ENCODE measurements at regions not wholly inside any gene's neighbourhood (a gene's known extent, or its start where the extent isn't known, plus 50 kb on each side); places are given as distances from the start of the nearest gene placed in this dataset.

DNA sequence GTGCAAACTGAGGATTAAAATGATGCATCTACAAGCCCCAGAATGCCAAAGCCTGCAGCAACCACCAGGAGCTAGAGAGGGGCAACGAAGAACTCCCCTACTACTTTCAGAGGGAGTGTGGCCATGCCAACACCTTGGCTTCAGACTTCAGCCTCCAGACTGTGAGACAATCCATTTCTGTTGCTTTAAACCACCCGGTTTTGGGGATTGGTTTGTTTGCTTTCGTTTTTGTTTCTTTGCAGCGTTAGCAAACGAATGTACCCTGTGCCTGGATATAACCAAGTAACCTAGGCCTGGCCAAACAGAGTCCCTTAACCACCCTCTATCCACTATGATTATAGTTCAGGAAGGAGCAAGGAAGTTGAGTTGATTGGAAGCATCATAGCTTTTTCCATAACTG lies 171.2 kb upstream of the NCK2 start:
- no peak for DNase-seq
- H3K27ac ChIP-seq (ENCODE audit: low read depth, low read length), result no peak overlapping the region
- peak overlapping the region in 6 of 9 donors; percentile 0 to 71 (median 21) for H3K27ac Mint-ChIP-seq
- peaks cover 13 to 28% (median 16%) of the 10 kb centered on the region in 7 donors for H3K4me1 Mint-ChIP-seq
- peak overlapping the region in 4 of 10 donors; percentile 4 to 16 (median 8) for H3K4me3 Mint-ChIP-seq
- intact Hi-C loops (cut with micrococcal nuclease), result loop anchor here (10.0 kb wide), 3 partner anchors 311 to 1011 kb away; no protein-coding TSS in a partner anchor
- no peaks in the 10 kb centered on the region for H3K27me3 ChIP-seq (ENCODE audit: control insufficient read depth in 2 of 2, insufficient read depth in 2 of 2, low read length in 2 of 2)
- no peaks in the 10 kb centered on the region for H3K9me3 ChIP-seq (ENCODE audit: control insufficient read depth in 2 of 3, low read length in 3 of 3)
- no peaks in the 10 kb centered on the region for H3K36me3 Mint-ChIP-seq
- POLR2A ChIA-PET, result interaction anchor here (0.6 kb wide), 1 partner anchor 373 kb away, joined by 3 read pairs; no protein-coding TSS in a partner anchor
- H3K27me3 Mint-ChIP-seq, result peaks cover 0 to 18% (median 0%) of the 10 kb centered on the region in 5 donors
- H3K36me3 ChIP-seq (ENCODE audit: control insufficient read depth in 2 of 3, insufficient read depth in 3 of 3, low read length in 3 of 3), result no peaks in the 10 kb centered on the region
- H3K4me3 ChIP-seq (ENCODE audit: low read length), result no peak overlapping the region
- ATAC-seq, result no peak
- H3K9me3 Mint-ChIP-seq, result no peaks in the 10 kb centered on the region
- H3K4me1 ChIP-seq (ENCODE audit: control insufficient read depth in 2 of 2, insufficient read depth in 2 of 2, low read length in 2 of 2), result peaks cover 3 to 16% of the 10 kb centered on the region in 2 donors
- CTCF ChIA-PET, result interaction anchor here (0.6 to 1.8 kb wide), 10 partner anchors 10 to 525 kb away, joined by 3 to 13 read pairs (median 5); no protein-coding TSS in a partner anchor

DNA sequence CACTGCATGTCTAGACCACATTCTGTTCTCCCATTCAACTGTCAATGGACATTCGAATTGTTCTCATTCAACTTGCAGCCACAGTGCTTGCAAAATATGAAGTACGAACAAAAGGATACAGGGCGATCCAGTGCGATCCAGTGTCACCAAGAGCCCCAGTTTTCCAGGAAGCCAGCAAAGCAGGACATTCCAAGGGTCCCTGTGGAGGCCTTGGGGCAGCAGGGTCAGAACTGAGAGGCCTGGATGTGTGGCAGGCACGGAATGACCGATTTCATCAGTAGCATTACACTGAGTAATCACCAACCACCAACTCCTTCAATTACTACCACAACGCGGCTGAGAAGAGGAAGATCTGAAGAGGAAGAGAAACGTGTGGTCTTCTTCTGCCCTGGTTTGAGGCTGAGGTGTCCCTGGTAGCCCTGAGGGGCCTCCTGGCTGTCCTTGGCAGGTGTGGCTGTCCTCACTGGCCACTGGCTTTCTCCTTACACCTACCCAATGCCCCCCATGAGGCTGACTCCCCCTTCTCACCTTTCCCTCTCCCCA lies 172.7 kb upstream of the FHL2 start:
- Mint-ChIP-seq H3K36me3 (no peaks in the 10 kb centered on the region), H3K4me1 (peaks cover 10 to 39% (median 13%) of the 10 kb centered on the region in 7 donors), H3K27me3 (peaks cover 0 to 26% (median 0%) of the 10 kb centered on the region in 5 donors), H3K9me3 (no peaks in the 10 kb centered on the region), H3K27ac (peak overlapping the region in 2 of 9 donors; percentile 32 to 57), H3K4me3 (peak overlapping the region in 1 of 10 donors; percentile 4)
- H3K9me3 ChIP-seq (ENCODE audit: control insufficient read depth in 2 of 3, low read length in 3 of 3), result no peaks in the 10 kb centered on the region
- intact Hi-C loops (cut with micrococcal nuclease), result loop anchor here (10.0 kb wide), 3 partner anchors 313 to 1013 kb away; no protein-coding TSS in a partner anchor
- no peak overlapping the region for H3K4me3 ChIP-seq (ENCODE audit: low read length)
- H3K36me3 ChIP-seq (ENCODE audit: control insufficient read depth in 2 of 3, insufficient read depth in 3 of 3, low read length in 3 of 3), result no peaks in the 10 kb centered on the region
- no peaks in the 10 kb centered on the region for H3K27me3 ChIP-seq (ENCODE audit: control insufficient read depth in 2 of 2, insufficient read depth in 2 of 2, low read length in 2 of 2)
- CTCF ChIA-PET, result no interaction called here
- H3K4me1 ChIP-seq (ENCODE audit: control insufficient read depth in 2 of 2, insufficient read depth in 2 of 2, low read length in 2 of 2), result peaks cover under 1 to 16% of the 10 kb centered on the region in 2 donors
- DNase-seq (no peak), ATAC-seq (no peak)
- POLR2A ChIA-PET, result no interaction called here
- H3K27ac ChIP-seq (ENCODE audit: low read depth, low read length), result no peak overlapping the region

DNA sequence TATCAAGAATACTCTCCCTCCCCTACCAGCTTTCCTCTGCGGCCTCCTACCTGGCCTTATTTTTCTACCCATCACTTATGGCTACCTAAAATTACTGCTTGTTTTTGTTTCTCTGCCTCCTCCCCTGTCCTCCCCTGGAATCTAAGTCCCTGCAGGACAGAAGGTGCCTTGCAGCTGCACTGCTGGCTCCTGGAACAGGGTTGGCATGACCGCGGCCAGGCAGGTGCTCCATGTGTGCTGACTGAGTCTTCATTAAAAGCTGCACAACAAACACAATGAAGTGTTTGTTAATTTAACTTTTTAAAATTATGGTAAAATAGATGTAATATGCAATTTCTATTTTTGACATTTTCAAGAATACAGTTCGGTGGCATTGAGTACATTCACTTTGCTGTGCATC lies 171.9 kb upstream of the FHL2 start:
- POLR2A ChIA-PET, result interaction anchor here (0.6 kb wide), 1 partner anchor 447 kb away, joined by 3 read pairs; no protein-coding TSS in a partner anchor
- no peak overlapping the region for H3K27ac Mint-ChIP-seq
- H3K4me1 ChIP-seq (ENCODE audit: control insufficient read depth in 2 of 2, insufficient read depth in 2 of 2, low read length in 2 of 2), result peaks cover 0 to 10% of the 10 kb centered on the region in 2 donors
- no peaks in the 10 kb centered on the region for H3K36me3 Mint-ChIP-seq
- DNase-seq, result no peak
- no peaks in the 10 kb centered on the region for H3K9me3 Mint-ChIP-seq
- ATAC-seq, result no peak
- no peak overlapping the region for H3K27ac ChIP-seq (ENCODE audit: low read depth, low read length)
- peaks cover 6 to 37% (median 9%) of the 10 kb centered on the region in 7 donors for H3K4me1 Mint-ChIP-seq
- no peaks in the 10 kb centered on the region for H3K9me3 ChIP-seq (ENCODE audit: control insufficient read depth in 2 of 3, low read length in 3 of 3)
- no peaks in the 10 kb centered on the region for H3K27me3 ChIP-seq (ENCODE audit: control insufficient read depth in 2 of 2, insufficient read depth in 2 of 2, low read length in 2 of 2)
- no peak overlapping the region for H3K4me3 Mint-ChIP-seq
- intact Hi-C loops (cut with micrococcal nuclease), result loop anchor here (10.0 kb wide), 3 partner anchors 314 to 1014 kb away; no protein-coding TSS in a partner anchor
- no peaks in the 10 kb centered on the region for H3K36me3 ChIP-seq (ENCODE audit: control insufficient read depth in 2 of 3, insufficient read depth in 3 of 3, low read length in 3 of 3)
- H3K27me3 Mint-ChIP-seq, result peaks cover 0 to 26% (median 0%) of the 10 kb centered on the region in 5 donors
- no peak overlapping the region for H3K4me3 ChIP-seq (ENCODE audit: low read length)
- CTCF ChIA-PET, result no interaction called here

DNA sequence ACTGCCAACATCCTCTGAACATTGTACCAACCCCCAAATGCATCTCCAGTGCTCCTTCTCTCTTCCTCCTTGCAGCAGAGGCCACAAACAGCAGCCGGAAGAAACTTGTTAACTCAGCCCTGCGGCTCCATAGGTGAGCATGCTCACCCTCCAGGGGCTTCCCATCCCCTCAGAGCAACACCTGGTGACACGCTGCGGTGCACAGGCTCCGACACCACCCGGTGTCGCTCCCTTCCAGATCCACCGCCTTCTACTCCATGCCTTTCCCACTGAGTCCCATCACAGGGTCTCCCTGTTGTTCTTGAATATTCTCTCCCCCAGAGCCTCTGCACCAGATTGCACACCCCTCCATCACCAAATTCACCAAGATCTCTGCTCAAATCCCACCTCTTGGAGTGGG lies 171.5 kb upstream of the FHL2 start:
- Histone ChIP-seq H3K27ac (ENCODE audit: low read depth, low read length) (no peak overlapping the region), H3K36me3 (ENCODE audit: control insufficient read depth in 2 of 3, insufficient read depth in 3 of 3, low read length in 3 of 3) (no peaks in the 10 kb centered on the region), H3K27me3 (ENCODE audit: control insufficient read depth in 2 of 2, insufficient read depth in 2 of 2, low read length in 2 of 2) (no peaks in the 10 kb centered on the region), H3K9me3 (ENCODE audit: control insufficient read depth in 2 of 3, low read length in 3 of 3) (no peaks in the 10 kb centered on the region), H3K4me3 (ENCODE audit: low read length) (no peak overlapping the region), H3K4me1 (ENCODE audit: control insufficient read depth in 2 of 2, insufficient read depth in 2 of 2, low read length in 2 of 2) (peaks cover 0 to 7% of the 10 kb centered on the region in 2 donors)
- H3K27ac Mint-ChIP-seq, result peak overlapping the region in 1 of 9 donors; percentile 43
- POLR2A ChIA-PET, result interaction anchor here (0.6 kb wide), 1 partner anchor 447 kb away, joined by 3 read pairs; no protein-coding TSS in a partner anchor
- no peak for DNase-seq
- intact Hi-C loops (cut with micrococcal nuclease), result loop anchor here (10.0 kb wide), 3 partner anchors 314 to 1014 kb away; no protein-coding TSS in a partner anchor
- H3K9me3 Mint-ChIP-seq, result no peaks in the 10 kb centered on the region
- no peaks in the 10 kb centered on the region for H3K36me3 Mint-ChIP-seq
- H3K27me3 Mint-ChIP-seq, result peaks cover 0 to 25% (median 0%) of the 10 kb centered on the region in 5 donors
- peaks cover 3 to 33% (median 5%) of the 10 kb centered on the region in 7 donors for H3K4me1 Mint-ChIP-seq
- no peak overlapping the region for H3K4me3 Mint-ChIP-seq
- CTCF ChIA-PET, result no interaction called here
- ATAC-seq, result no peak

DNA sequence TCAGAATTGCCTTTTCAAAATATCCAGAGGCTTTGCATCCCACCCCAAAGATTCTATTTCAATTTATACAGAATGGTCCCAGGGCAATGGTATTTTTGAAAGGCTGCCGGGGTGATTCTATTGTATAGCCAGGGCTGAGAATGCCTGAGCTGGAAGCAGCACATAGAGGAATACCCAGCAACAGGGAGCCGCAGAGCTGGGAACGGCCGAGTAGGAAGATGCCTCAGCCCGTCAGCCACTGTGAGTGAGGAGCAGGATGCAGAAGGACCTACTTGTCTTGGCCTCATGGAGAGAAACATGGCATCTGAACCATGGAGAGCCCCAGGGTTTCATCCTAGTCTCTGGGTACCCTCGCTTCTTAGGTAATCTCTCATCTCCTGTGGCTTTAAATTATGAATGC lies 170.8 kb upstream of the FHL2 start:
- CTCF ChIA-PET, result no interaction called here
- H3K27me3 ChIP-seq (ENCODE audit: control insufficient read depth in 2 of 2, insufficient read depth in 2 of 2, low read length in 2 of 2), result no peaks in the 10 kb centered on the region
- intact Hi-C loops (cut with micrococcal nuclease), result loop anchor here (10.0 kb wide), 3 partner anchors 315 to 1015 kb away; no protein-coding TSS in a partner anchor

DNA sequence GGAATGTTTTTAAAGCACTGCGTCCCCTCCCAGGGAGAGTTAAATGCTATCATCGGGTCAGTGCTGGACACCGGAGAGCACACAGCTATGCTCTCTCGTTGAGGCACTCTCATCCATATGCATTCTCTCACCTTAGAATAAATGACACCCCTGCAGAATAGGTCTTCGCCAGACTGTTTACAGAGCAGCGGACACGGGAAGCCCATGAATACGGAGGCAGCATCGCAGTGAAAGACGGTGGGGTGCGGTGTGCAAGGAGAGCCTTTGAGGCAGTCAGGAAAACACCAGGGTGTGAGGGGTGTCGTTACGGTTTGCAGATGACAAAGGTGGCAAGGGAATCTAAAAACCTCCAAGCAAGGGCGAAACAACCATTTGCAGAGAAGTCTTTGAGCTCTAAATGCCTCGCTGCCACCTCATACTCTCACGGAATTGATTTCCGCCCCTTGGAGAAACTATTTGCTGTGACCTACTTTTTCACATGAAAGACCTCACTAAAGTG lies 169.2 kb upstream of the FHL2 start:
- Mint-ChIP-seq H3K4me3 (peak overlapping the region in 9 of 10 donors; percentile 2 to 74 (median 62)), H3K4me1 (peaks cover 0 to 20% (median 2%) of the 10 kb centered on the region in 7 donors), H3K9me3 (peaks cover 0 to 3% (median 0%) of the 10 kb centered on the region in 11 donors), H3K36me3 (peaks cover 0 to 4% (median 0%) of the 10 kb centered on the region in 5 donors), H3K27me3 (peaks cover 0 to 22% (median 0%) of the 10 kb centered on the region in 5 donors), H3K27ac (peak overlapping the region; percentile 5 to 85 (median 49))
- H3K27me3 ChIP-seq (ENCODE audit: control insufficient read depth in 2 of 2, insufficient read depth in 2 of 2, low read length in 2 of 2), result no peaks in the 10 kb centered on the region
- CTCF ChIA-PET, result no interaction called here
- peak; percentile 48 for ATAC-seq
- POLR2A ChIA-PET, result interaction anchor here (0.5 to 1.5 kb wide), 3 partner anchors 10 to 335 kb away, joined by 3 read pairs; no protein-coding TSS in a partner anchor
- no peaks in the 10 kb centered on the region for H3K9me3 ChIP-seq (ENCODE audit: control insufficient read depth in 2 of 3, low read length in 3 of 3)
- H3K27ac ChIP-seq (ENCODE audit: low read depth, low read length), result peak overlapping the region; percentile 20
- H3K36me3 ChIP-seq (ENCODE audit: control insufficient read depth in 2 of 3, insufficient read depth in 3 of 3, low read length in 3 of 3), result no peaks in the 10 kb centered on the region
- intact Hi-C loops (cut with micrococcal nuclease), result loop anchor here in 1 of 2 donors (1.0 kb wide), 1 partner anchor 22 kb away; no protein-coding TSS in a partner anchor
- peak in 7 of 9 donors; percentile 18 to 34 (median 20) for DNase-seq
- H3K4me1 ChIP-seq (ENCODE audit: control insufficient read depth in 2 of 2, insufficient read depth in 2 of 2, low read length in 2 of 2), result peaks cover 0 to 5% of the 10 kb centered on the region in 2 donors
- no peak overlapping the region for H3K4me3 ChIP-seq (ENCODE audit: low read length)

More for the DNA sequence above, 170.8 kb upstream of the FHL2 start:
- H3K9me3 Mint-ChIP-seq, result peaks cover 0 to 3% (median 0%) of the 10 kb centered on the region in 11 donors
- peaks cover 0 to 26% (median 2%) of the 10 kb centered on the region in 7 donors for H3K4me1 Mint-ChIP-seq
- no peak overlapping the region for H3K4me3 Mint-ChIP-seq
- Histone ChIP-seq H3K4me1 (ENCODE audit: control insufficient read depth in 2 of 2, insufficient read depth in 2 of 2, low read length in 2 of 2) (peaks cover 0 to 5% of the 10 kb centered on the region in 2 donors), H3K4me3 (ENCODE audit: low read length) (no peak overlapping the region), H3K36me3 (ENCODE audit: control insufficient read depth in 2 of 3, insufficient read depth in 3 of 3, low read length in 3 of 3) (no peaks in the 10 kb centered on the region), H3K27ac (ENCODE audit: low read depth, low read length) (no peak overlapping the region), H3K9me3 (ENCODE audit: control insufficient read depth in 2 of 3, low read length in 3 of 3) (no peaks in the 10 kb centered on the region)
- peak overlapping the region in 1 of 9 donors; percentile 43 for H3K27ac Mint-ChIP-seq
- POLR2A ChIA-PET, result no interaction called here
- ATAC-seq (no peak), DNase-seq (no peak)
- peaks cover 0 to 4% (median 0%) of the 10 kb centered on the region in 5 donors for H3K36me3 Mint-ChIP-seq
- H3K27me3 Mint-ChIP-seq, result peaks cover 0 to 22% (median 0%) of the 10 kb centered on the region in 5 donors
